HepG2 (cell line): ENCODE measurements at regions not wholly inside any gene's neighbourhood (a gene's known extent, or its start where the extent isn't known, plus 50 kb on each side); places are given as distances from the start of the nearest gene placed in this dataset.

Experiments
- ARID4A ChIP-seq: sonication (generic); formaldehyde crosslinking; IDR thresholded peaks from 2 replicates; pipeline ENCODE4 v1.5.0; 2020; ENCODE audit warnings: mild to moderate bottlenecking, missing genetic modification reagents, borderline replicate concordance
- CEBPG ChIP-seq: IDR thresholded peaks from 2 replicates; pipeline ENCODE4 v1.6.1; 2016
- GATAD2A ChIP-seq: IDR thresholded peaks from 2 replicates; pipeline ENCODE4 v1.6.1; 2016
- GLI4 ChIP-seq: sonication (generic); formaldehyde crosslinking; IDR thresholded peaks from 2 replicates; pipeline ENCODE4 v1.5.1; 2020; ENCODE audit warnings: missing genetic modification reagents, mild to moderate bottlenecking, moderate library complexity, borderline replicate concordance
- MXI1 ChIP-seq: IDR thresholded peaks from 3 replicates; pipeline ENCODE4 v1.6.1; 2012; ENCODE audit warnings: low read depth, low read length, inconsistent platforms, borderline replicate concordance
- PAXIP1 ChIP-seq: sonication (generic); formaldehyde crosslinking; conservative IDR thresholded peaks from 2 replicates; pipeline ENCODE4 v1.4.0; 2020; ENCODE audit warnings: mild to moderate bottlenecking, missing genetic modification reagents, moderate library complexity
- TBX2 ChIP-seq: sonication (generic); formaldehyde crosslinking; IDR thresholded peaks from 2 replicates; pipeline ENCODE4 v1.5.0; 2020; ENCODE audit warnings: missing genetic modification reagents, mild to moderate bottlenecking, borderline replicate concordance
- TIGD3 ChIP-seq: sonication (generic); formaldehyde crosslinking; IDR thresholded peaks from 2 replicates; pipeline ENCODE4 v1.5.1; 2020; ENCODE audit warnings: mild to moderate bottlenecking, missing genetic modification reagents, borderline replicate concordance
- ZBTB38 ChIP-seq: sonication (generic); formaldehyde crosslinking; IDR thresholded peaks from 2 replicates; pipeline ENCODE4 v1.5.1; 2020; ENCODE audit warnings: mild to moderate bottlenecking, missing genetic modification reagents
- ZNF713 ChIP-seq: sonication (generic); formaldehyde crosslinking; IDR thresholded peaks from 2 replicates; pipeline ENCODE4 v1.4.0; 2020; ENCODE audit warnings: mild to moderate bottlenecking, missing genetic modification reagents
- ZSCAN25 ChIP-seq: sonication (generic); formaldehyde crosslinking; IDR thresholded peaks from 2 replicates; pipeline ENCODE4 v1.8.0; 2022; ENCODE audit warnings: mild to moderate bottlenecking, missing genetic modification reagents
- ZSCAN9 ChIP-seq: IDR thresholded peaks from 2 replicates; pipeline ENCODE4 v1.6.1; 2016; ENCODE audit warnings: borderline replicate concordance
- ZXDC ChIP-seq: sonication (generic); formaldehyde crosslinking; IDR thresholded peaks from 2 replicates; pipeline ENCODE4 v1.5.0; 2020; ENCODE audit warnings: mild to moderate bottlenecking, missing genetic modification reagents

- TF ChIP-seq ZXDC (CRISPR knock-in tag) (no peak), GATAD2A (CRISPR knock-in tag) (peak; percentile 53), ZSCAN25 (peak; percentile 61; the same call in 1 of the 2 replicates), PAXIP1 (CRISPR knock-in tag) (peak; percentile 57), ZSCAN9 (CRISPR knock-in tag) (no peak; the same call in 1 of the 2 replicates), ZBTB38 (CRISPR knock-in tag) (peak; percentile 59; the same call in 1 of the 2 replicates), GLI4 (CRISPR knock-in tag) (no peak; the same call in 1 of the 2 replicates), ARID4A (CRISPR knock-in tag) (peak; percentile 57; the same call in 1 of the 2 replicates), MXI1 (peak; percentile 60; the same call in 1 of the 3 replicates), TBX2 (CRISPR knock-in tag) (peak; percentile 77), ZNF713 (no peak), CEBPG (CRISPR knock-in tag) (peak; percentile 50; the same call in 1 of the 2 replicates), TIGD3 (no peak)
These were observed 433.8 kb upstream of the CDH9 start (continued) for GRCh38 chr5:27472000-27472763.
